ENCODE measurements at regions not wholly inside any gene's neighbourhood (a gene's known extent, or its start where the extent isn't known, plus 50 kb on each side); places are given as distances from the start of the nearest gene placed in this dataset.

GRCh38 chr20:51287628-51288413, 254.7 kb downstream of the NFATC2 start:
- no peak for TF ChIP-seq POLR2A (IDR thresholded peaks at IDR 0.05)
- no peak for TF ChIP-seq CTCF (IDR thresholded peaks at IDR 0.05)
